ENCODE measurements at regions not wholly inside any gene's neighbourhood (a gene's known extent, or its start where the extent isn't known, plus 50 kb on each side); places are given as distances from the start of the nearest gene placed in this dataset.

- Histone ChIP-seq H4K5ac (ENCODE audit: insufficient read length, low read depth, low read length) (no peak overlapping the region), H3K27ac (ENCODE audit: insufficient read length, low read depth, low read length) (no peak overlapping the region), H2AK5ac (ENCODE audit: insufficient read length, low read length) (no peak overlapping the region), H3T11ph (ENCODE audit: low read length) (no peak overlapping the region), H3K23me2 (ENCODE audit: insufficient read length, low read depth, low read length, poor library complexity, severe bottlenecking) (no peaks in the 10 kb centered on the region), H4K8ac (replicated peaks; ENCODE audit: insufficient read length, low read depth, low read length) (no peak overlapping the region), H2BK120ac (ENCODE audit: low read depth, low read length, poor library complexity, severe bottlenecking) (no peak overlapping the region), H3K79me1 (ENCODE audit: insufficient read depth, low read depth, low read length, poor library complexity, severe bottlenecking) (no peaks in the 10 kb centered on the region), H3K4me2 (ENCODE audit: insufficient read depth, insufficient read length, low read length) (no peak overlapping the region), H3K4me1 (ENCODE audit: insufficient read depth, low read length) (peaks cover 3% of the 10 kb centered on the region), H3K79me2 (ENCODE audit: insufficient read depth, low read length) (no peaks in the 10 kb centered on the region), H3K23ac (ENCODE audit: insufficient read length, low read depth, low read length) (no peak overlapping the region), H3K14ac (ENCODE audit: insufficient read depth, low read length) (no peak overlapping the region), H4K20me1 (ENCODE audit: control insufficient read depth, insufficient read depth, insufficient read length) (no peaks in the 10 kb centered on the region), H3K18ac (ENCODE audit: insufficient read length, low read depth, low read length) (no peak overlapping the region), H4K91ac (ENCODE audit: insufficient read length, low read depth, low read length) (no peak overlapping the region), H3K4ac (ENCODE audit: low read depth, low read length) (no peak overlapping the region), H2AFZ (ENCODE audit: low read length) (no peak overlapping the region), H2BK5ac (ENCODE audit: insufficient read length, low read length) (no peak overlapping the region), H2BK15ac (ENCODE audit: low read depth, low read length) (no peak overlapping the region), H2BK20ac (ENCODE audit: low read depth, low read length, poor library complexity, severe bottlenecking) (no peak overlapping the region), H3K9ac (ENCODE audit: extremely low read depth, insufficient read length, low read length) (no peak overlapping the region), H2BK12ac (ENCODE audit: insufficient read length, low read depth, low read length) (no peak overlapping the region), H3K56ac (ENCODE audit: insufficient read length, low read depth, low read length) (no peak overlapping the region), H3K27me3 (ENCODE audit: insufficient read depth, low read length) (no peaks in the 10 kb centered on the region), H3K9me3 (ENCODE audit: control insufficient read depth, low read depth, low read length) (no peaks in the 10 kb centered on the region)
- Mint-ChIP-seq H3K9me3 (no peaks in the 10 kb centered on the region; a peak in 1 of 5 replicates), H3K36me3 (ENCODE audit: insufficient read depth in 1 of 3, low read depth in 3 of 3) (no peaks in the 10 kb centered on the region), H3K27ac (no peak overlapping the region), H3K4me3 (no peak overlapping the region), H3K27me3 (ENCODE audit: low read depth) (peaks cover 13% of the 10 kb centered on the region), H3K4me1 (peaks cover 15 to 30% of the 10 kb centered on the region in 2 experiments)
- DNase-seq: no peak
- WGBS (ENCODE audit: extremely low coverage, insufficient read length, low lambda C conversion rate): no CpG with 5 or more reads among the region's 3 CpGs
- TF ChIP-seq CTCF (conservative IDR thresholded peaks at IDR 0.05): no peak
These were observed 379.5 kb upstream of the KLF4 start for GRCh38 chr9:107869111-107869510.
